ENCODE measurements at regions not wholly inside any gene's neighbourhood (a gene's known extent, or its start where the extent isn't known, plus 50 kb on each side); places are given as distances from the start of the nearest gene placed in this dataset.
A peak's percentile ranks its signal among the peaks of the same experiment; 100 is the strongest.

DNA sequence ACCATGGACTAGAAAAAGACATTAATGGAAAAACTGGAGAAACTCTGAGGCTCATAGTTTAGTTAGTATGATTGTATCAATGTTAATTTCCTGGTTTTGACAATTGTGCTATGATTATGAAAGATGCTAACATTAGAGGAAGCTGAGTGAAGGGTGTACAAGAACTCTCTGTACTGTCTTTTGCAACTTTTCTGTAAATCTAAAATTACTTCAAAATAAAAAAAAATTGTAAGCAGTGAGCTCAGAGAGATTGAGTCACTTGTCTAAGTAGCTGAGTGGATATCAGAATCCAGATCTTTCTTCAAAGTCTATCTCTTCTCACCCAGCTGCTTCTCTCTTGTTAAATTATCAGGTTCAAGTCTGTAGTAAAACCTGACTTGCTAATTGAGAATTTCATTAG is 181.1 kb downstream of the PLCE1 start:
- Mint-ChIP-seq H3K9me3 (no peaks in the 10 kb centered on the region), H3K4me1 (no peaks in the 10 kb centered on the region), H3K27ac (no peak overlapping the region), H3K27me3 (peaks cover 2% of the 10 kb centered on the region), H3K4me3 (no peak overlapping the region), H3K36me3 (no peaks in the 10 kb centered on the region)

DNA sequence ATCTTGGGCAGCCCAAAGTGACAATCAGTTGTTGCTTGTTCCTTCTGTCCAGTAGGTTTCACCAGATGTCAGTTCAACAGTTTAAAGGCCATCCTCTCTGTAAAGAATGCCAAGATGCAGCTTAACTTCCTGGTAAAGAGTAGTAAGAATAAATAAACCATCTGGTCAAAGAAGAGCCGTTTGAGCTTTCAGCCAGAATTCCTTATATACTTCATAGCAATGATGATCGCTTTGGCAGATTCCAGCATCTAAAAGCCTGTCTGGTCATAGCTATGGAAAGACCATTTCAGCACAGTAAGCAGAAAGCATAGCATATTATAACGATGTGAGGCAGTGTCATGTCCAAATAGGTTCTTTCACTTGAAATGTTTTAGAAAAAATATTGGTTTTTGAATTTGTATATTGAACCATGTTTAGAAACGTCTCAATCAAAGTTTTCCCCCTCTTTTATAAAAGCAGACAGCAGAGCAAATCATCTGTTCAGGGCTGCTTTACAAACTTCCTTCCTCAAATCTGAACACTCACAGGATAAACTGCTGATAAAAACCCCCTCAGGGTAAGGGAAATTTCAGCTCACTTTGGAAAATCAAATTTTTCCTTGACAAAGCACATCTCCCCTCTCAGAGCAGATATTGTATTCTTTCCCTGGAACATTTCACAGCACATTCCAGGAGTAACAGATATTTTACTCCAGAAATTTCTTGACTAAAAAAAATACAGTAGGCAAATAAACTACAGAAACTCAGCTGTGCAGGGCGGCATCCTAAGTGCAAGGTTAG is 184.1 kb downstream of the NOC3L start:
- Mint-ChIP-seq H3K27me3 (peaks cover 2% of the 10 kb centered on the region), H3K27ac (no peak overlapping the region), H3K4me3 (no peak overlapping the region), H3K36me3 (no peaks in the 10 kb centered on the region), H3K4me1 (no peaks in the 10 kb centered on the region), H3K9me3 (no peaks in the 10 kb centered on the region)

DNA sequence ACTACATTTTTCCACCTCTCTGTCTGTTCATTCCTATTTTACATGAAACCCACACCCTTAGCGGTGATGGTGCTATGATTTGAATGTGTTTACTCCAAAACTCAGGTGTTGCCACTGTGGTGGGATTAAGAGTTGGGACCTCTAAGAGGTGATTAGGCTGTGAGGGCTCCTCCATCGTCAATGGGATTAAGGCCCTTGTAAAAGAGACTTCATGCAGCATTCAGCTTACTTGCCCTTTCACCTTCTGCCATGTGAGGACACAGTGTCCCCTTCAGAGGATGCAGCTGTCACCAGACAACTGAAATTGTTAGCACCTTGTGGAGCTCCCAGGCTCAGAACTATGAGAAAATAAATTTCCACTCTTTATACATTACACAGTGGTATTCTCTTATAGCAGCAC is 182.2 kb downstream of the NOC3L start:
- Mint-ChIP-seq H3K27me3 (peaks cover 3% of the 10 kb centered on the region), H3K36me3 (no peaks in the 10 kb centered on the region), H3K9me3 (no peaks in the 10 kb centered on the region), H3K27ac (no peak overlapping the region), H3K4me3 (no peak overlapping the region), H3K4me1 (no peaks in the 10 kb centered on the region)

DNA sequence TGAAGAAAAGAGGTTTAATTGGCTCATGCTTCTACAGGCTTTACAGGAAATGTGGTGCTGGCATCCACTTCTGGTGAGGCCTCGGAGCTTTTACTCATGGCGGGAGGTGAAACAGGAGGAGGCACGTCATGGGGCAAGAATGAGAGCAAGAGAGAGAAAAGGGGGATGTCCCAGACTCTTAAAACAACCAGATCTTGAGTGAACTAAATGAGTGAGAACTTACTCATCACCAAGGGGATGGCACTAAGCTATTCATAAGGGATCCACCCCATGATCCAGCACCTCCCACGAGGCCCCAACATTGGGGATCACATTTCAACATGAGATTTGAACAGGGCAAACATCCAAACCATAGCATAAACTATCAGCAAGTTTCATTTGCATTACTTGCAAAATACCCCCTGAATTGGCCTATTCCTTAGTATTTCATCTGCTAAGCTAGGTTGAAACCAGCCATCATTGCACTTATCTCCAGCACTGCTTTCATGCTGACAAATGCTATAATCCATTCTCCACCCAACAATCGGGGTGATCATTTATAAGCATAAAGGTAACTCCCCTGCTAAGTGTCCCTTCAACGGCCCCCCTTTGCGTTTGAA is 179.0 kb downstream of the NOC3L start:
- H3K36me3 Mint-ChIP-seq: no peaks in the 10 kb centered on the region
- H3K4me3 Mint-ChIP-seq: no peak overlapping the region
- H3K4me1 Mint-ChIP-seq: no peaks in the 10 kb centered on the region
- no peaks in the 10 kb centered on the region for H3K9me3 Mint-ChIP-seq
- peaks cover 1% of the 10 kb centered on the region for H3K27me3 Mint-ChIP-seq
- H3K27ac Mint-ChIP-seq: no peak overlapping the region

DNA sequence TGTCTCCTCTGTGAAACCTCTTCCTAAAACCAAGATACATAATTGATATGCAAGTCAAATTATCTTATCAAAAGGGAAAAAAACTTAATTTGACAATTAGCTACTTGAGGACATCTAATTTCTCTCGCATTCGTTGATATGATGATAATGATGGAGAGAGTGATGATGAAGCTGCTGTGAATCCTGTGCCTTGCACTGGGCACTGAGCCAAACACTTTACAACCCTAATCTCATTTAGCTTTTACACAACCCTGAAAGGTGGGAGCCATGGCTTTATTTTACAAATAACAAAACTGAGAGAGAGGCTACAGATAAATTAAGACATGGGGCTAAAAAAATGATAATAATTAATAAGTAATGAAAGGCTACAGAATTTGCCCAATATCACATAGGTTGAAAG is 176.0 kb downstream of the NOC3L start:
- no peak overlapping the region for H3K27ac Mint-ChIP-seq
- no peak overlapping the region for H3K4me3 Mint-ChIP-seq
- H3K36me3 Mint-ChIP-seq: no peaks in the 10 kb centered on the region
- no peaks in the 10 kb centered on the region for H3K4me1 Mint-ChIP-seq
- peaks cover 5% of the 10 kb centered on the region for H3K27me3 Mint-ChIP-seq
- peaks cover 0 to 4% (median 0%) of the 10 kb centered on the region in 3 donors for H3K9me3 Mint-ChIP-seq

DNA sequence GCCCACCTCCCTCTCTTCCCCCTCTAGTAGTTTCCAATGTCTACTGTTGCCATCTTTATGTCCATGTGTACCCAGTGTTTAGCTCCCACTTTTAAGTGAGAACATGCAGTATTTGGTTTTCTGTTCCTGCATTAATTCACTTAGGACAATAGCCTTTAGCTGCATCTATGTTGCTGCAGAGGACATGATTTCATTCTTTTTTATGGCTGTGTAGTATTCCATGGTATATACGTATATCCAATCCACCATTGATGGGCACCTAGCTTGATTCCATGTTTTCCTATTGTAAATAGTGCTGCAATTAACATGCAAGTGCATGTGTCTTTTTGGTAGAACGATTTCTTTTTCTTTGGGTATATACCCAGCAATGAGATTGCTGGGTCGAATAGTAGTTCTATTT is 170.4 kb downstream of the NOC3L start:
- Mint-ChIP-seq H3K4me1 (no peaks in the 10 kb centered on the region), H3K9me3 (peaks cover 0 to 4% (median 0%) of the 10 kb centered on the region in 3 donors), H3K27ac (no peak overlapping the region), H3K27me3 (peaks cover 10% of the 10 kb centered on the region), H3K36me3 (no peaks in the 10 kb centered on the region), H3K4me3 (no peak overlapping the region)

DNA sequence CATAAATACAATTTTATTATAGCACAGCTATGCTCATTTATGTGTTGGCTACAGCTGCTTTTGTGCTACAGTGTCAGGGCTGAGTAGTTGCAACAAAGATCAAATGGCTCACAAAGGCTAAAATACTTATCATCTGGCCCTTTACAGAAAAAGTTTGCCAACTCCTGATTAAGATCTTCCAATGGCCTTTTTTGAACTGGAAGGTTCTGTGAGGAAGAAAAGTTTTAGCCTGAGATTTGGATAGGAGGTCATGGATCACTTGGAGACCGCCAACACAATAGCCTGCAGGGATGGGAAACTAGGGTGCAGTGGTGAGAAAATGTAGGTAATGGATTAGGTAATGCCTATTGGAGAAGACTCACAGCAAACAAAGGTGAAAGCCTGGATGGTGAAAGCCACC is 169.8 kb downstream of the NOC3L start:
- Mint-ChIP-seq H3K4me1 (no peaks in the 10 kb centered on the region), H3K9me3 (peaks cover 0 to 4% (median 0%) of the 10 kb centered on the region in 3 donors), H3K4me3 (no peak overlapping the region), H3K27ac (no peak overlapping the region), H3K36me3 (no peaks in the 10 kb centered on the region), H3K27me3 (peaks cover 10% of the 10 kb centered on the region)

DNA sequence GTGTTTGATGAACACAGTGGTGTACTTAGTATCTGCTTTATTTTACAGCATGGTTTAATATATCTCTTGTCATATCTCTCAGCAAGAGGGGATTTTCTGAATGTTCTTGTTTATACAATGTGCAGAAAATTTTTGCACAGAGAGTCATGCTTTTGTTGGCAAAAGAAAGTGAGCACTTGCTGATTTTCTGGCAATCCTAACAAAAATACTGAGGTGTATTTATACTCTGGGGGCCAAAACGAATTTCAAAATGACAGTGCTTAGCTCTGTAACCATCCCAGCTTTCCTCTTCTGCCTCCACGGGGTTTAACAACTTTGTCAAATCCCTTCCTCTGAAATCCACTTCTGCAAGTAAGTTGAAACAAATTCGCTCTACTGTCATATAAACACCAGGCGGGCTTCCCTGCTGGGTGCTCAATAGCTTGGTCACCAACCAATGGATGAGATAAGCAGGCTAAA is 169.2 kb downstream of the NOC3L start:
- no peak overlapping the region for H3K27ac Mint-ChIP-seq
- peaks cover 10% of the 10 kb centered on the region for H3K27me3 Mint-ChIP-seq
- H3K9me3 Mint-ChIP-seq: peaks cover 0 to 4% (median 0%) of the 10 kb centered on the region in 3 donors
- no peaks in the 10 kb centered on the region for H3K36me3 Mint-ChIP-seq
- no peak overlapping the region for H3K4me3 Mint-ChIP-seq
- H3K4me1 Mint-ChIP-seq: no peaks in the 10 kb centered on the region

DNA sequence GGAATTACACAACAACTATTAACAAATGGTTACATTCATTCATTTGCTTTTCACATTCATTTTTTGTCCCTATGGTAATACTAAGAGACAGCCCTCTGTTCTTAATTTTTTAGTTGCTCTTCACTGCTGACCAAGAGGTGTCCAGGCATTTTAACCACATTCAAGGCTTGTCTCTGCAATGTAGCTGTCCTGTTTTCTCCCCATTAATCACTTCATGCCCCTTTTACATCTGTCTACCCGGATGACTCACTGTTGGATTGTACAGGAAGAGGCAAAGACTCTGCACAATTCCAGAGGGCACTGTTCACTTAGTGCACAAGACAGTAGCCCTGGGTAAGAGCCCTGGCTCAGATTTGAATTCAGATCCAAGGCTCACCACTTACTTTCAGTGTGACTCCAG is 168.5 kb downstream of the NOC3L start:
- Mint-ChIP-seq H3K27me3 (peaks cover 10% of the 10 kb centered on the region), H3K4me3 (no peak overlapping the region), H3K27ac (no peak overlapping the region), H3K9me3 (peaks cover 0 to 3% (median 0%) of the 10 kb centered on the region in 3 donors), H3K4me1 (no peaks in the 10 kb centered on the region), H3K36me3 (no peaks in the 10 kb centered on the region)

DNA sequence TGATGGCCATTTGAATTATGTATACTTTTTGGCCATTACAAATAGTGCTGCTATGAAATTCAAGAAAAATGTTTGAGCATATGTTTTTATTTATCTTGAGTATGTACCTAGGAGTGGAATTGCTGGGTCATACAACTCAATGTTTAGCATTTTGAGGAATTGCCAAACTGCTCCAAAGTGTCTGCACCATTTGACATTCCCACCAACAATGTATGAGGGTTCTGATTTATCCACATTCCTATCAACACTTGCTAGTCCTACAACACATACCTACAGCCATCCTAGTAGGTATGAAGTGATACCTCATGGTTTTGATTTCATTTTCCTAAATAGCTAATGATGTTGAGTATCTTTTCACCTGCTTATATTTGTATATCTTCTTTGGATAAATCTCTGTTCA is 165.5 kb downstream of the NOC3L start:
- peaks cover 8% of the 10 kb centered on the region for H3K27me3 Mint-ChIP-seq

DNA sequence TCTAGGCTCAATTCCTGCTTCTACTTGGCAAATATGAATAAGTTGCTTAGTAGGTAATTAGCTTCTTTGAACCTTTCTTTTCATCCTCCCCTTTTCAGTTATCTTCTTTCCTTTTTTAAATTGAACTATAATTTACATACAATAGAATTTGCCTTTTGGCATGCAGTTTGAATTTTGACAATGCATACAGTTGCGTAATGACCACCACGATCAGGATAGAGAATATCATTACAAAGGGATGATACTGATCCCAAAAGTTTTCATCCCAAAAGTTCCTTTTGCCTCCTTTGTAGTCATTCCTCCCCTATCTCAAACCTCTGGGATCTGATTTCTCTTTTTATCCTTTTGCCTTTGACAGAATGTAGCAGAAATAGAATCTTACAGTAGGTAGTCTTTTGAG is 164.4 kb downstream of the NOC3L start:
- Mint-ChIP-seq H3K4me3 (no peak overlapping the region), H3K9me3 (no peaks in the 10 kb centered on the region), H3K36me3 (no peaks in the 10 kb centered on the region), H3K27ac (no peak overlapping the region), H3K27me3 (peaks cover 8% of the 10 kb centered on the region), H3K4me1 (no peaks in the 10 kb centered on the region)

More for the DNA sequence above, 165.5 kb downstream of the NOC3L start:
- Mint-ChIP-seq H3K36me3 (no peaks in the 10 kb centered on the region), H3K27ac (no peak overlapping the region), H3K4me1 (no peaks in the 10 kb centered on the region), H3K4me3 (no peak overlapping the region), H3K9me3 (no peaks in the 10 kb centered on the region)

DNA sequence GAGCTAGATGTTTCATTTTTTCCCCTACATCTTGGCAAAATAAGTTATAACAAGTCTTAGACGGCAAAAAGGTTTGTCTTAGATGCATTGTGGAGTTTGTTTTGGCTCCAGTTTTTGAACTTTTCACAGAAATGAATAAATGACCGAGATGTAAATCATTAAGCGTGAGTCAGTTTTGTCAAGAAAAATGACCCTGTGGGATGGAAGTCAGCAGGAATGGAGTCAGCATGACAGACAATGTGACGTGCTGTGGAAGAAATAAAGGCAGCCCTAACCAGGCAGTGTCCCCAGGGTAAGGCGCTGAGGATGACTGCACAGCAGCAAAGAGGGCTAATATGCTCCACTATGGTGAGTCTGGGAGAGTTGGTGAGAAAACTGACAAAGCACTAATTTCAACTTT is 163.2 kb downstream of the NOC3L start:
- H3K36me3 Mint-ChIP-seq: no peaks in the 10 kb centered on the region
- no peaks in the 10 kb centered on the region for H3K9me3 Mint-ChIP-seq
- no peak overlapping the region for H3K4me3 Mint-ChIP-seq
- H3K27me3 Mint-ChIP-seq: peaks cover 4% of the 10 kb centered on the region
- H3K4me1 Mint-ChIP-seq: no peaks in the 10 kb centered on the region
- H3K27ac Mint-ChIP-seq: no peak overlapping the region

DNA sequence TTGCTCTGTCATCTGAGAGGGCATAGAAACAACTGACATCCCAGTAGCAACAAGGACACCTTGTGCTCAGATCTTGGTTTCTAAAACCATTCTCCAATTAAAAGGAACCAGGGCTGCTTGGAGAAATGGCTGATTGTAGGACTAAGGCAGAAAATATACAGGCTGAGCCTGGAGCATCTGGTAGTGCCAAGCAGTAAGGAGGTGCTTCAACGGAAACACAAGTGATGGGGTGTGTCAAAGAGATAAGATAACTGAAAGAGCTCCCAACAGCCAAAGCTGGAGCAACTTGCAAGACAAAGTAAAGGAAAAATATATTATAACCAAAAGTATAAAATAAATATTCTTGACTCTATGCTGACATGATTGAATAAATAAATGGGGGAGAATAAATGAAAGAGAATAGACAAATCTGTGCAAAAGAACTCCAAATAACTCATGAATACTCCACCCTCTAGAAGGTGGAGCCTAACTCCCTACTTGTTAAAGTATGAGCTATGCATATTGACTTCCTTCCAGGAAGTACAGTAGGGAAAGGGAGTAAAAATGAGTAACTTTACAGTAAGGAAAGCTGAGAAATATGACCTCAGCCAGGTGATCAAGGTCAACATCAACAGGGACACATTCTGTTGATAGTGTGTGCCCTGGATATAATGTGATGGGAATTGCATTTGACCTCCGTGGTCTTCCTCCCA is 162.4 kb downstream of the NOC3L start:
- H3K4me3 Mint-ChIP-seq: no peak overlapping the region
- no peaks in the 10 kb centered on the region for H3K9me3 Mint-ChIP-seq
- H3K36me3 Mint-ChIP-seq: no peaks in the 10 kb centered on the region
- H3K4me1 Mint-ChIP-seq: no peaks in the 10 kb centered on the region
- no peak overlapping the region for H3K27ac Mint-ChIP-seq
- H3K27me3 Mint-ChIP-seq: peaks cover 1% of the 10 kb centered on the region

DNA sequence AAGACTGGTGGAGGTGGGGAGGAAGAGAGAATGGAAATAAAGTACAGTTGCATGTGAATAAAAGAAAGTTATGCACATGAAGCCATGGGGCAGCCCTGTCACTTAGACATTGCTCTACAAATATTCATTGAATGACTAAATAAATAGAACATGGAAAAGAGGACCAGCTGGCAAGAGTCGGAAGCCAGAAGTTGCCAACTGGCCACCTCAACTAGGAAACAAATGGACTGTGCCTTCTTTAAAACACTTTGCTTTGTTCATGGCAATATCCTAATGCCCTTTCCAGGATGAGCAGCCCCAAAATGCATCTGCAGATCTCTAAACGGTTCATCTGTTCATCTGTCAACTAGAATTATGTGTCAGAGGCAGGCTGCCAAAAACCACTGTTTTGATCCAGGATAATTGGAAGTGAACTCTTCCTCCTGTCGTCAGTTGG is 157.3 kb downstream of the NOC3L start:
- H3K27ac Mint-ChIP-seq: no peak overlapping the region
- H3K36me3 Mint-ChIP-seq: no peaks in the 10 kb centered on the region
- H3K4me1 Mint-ChIP-seq: no peaks in the 10 kb centered on the region
- H3K9me3 Mint-ChIP-seq: no peaks in the 10 kb centered on the region
- H3K27me3 Mint-ChIP-seq: peaks cover 2% of the 10 kb centered on the region
- H3K4me3 Mint-ChIP-seq: no peak overlapping the region

DNA sequence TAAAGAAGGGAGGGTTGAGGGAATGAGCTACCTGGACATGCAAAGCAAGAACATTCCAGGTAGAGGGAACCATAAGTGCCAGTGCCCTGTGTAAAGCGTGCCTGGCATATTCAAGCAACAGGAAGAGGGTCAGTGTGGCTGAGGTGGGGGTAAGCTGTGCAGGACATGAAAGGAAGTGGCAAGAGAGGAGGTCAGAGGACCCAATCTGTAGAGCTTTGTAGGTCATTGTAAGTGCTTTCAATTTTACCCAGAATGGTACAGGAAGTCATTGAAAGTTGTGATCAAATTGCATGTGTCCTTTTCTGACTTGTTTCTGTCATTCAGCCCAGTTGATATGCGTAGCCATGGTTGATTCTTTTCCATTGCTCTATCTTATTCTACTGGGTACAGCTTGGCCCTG is 156.6 kb downstream of the NOC3L start:
- no peak overlapping the region for H3K27ac Mint-ChIP-seq
- H3K36me3 Mint-ChIP-seq: no peaks in the 10 kb centered on the region

More for the DNA sequence above, 156.6 kb downstream of the NOC3L start:
- Mint-ChIP-seq H3K27me3 (peaks cover 2% of the 10 kb centered on the region), H3K4me1 (no peaks in the 10 kb centered on the region), H3K4me3 (peak overlapping the region in 2 of 4 donors; percentile 8 to 56), H3K9me3 (no peaks in the 10 kb centered on the region)

Measured in IgD-negative memory B cell (primary cell).